ENCODE measurements at regions not wholly inside any gene's neighbourhood (a gene's known extent, or its start where the extent isn't known, plus 50 kb on each side); places are given as distances from the start of the nearest gene placed in this dataset.

DNA sequence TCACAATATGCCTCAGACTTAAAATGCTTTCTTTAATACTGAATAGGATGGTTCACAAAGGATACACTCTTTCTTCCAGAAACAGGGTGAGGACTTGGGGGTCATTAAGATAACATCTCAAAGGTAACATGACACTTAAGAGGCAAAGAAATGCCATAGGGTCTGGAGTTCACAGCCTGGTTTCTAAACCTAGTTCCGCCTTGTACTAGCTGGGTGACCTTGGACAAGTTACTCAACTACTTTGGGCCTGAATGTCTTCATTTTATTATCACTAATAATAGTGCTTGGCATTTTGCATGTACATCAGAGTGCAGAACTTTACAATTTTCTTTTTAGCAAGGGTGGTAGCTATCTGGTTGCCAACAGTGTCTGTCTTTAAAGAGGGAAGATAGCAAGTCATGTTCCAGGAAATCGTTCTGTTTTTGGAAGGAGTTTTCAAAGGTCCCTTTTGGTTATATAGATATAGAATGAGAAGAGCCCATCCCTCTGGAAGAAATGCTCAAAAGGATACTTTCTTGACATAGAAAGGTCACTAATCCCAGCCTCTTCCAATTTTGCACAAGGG, 257.8 kb downstream of the NUAK1 start:
- no peaks in the 10 kb centered on the region for H3K9me3 ChIP-seq (ENCODE audit: control insufficient read depth in 2 of 3, insufficient read depth in 1 of 3, low read length in 3 of 3)
- H3K4me1 ChIP-seq (ENCODE audit: control insufficient read depth in 2 of 3, insufficient read depth in 2 of 3, low read depth in 1 of 3, low read length in 3 of 3) = no peaks in the 10 kb centered on the region
- DNase-seq (no peak), FAIRE-seq (no peak)
- no peaks in the 10 kb centered on the region for H3K36me3 ChIP-seq (ENCODE audit: control insufficient read depth in 2 of 3, insufficient read depth in 3 of 3, low read length in 3 of 3)
- no peak overlapping the region for H3K9ac ChIP-seq (ENCODE audit: low read length in 3 of 3)
- no peak overlapping the region for H3K4me3 ChIP-seq (ENCODE audit: low read length in 3 of 3)
- intact Hi-C loops (cut with DNase I) = no loop called here
- H3K27me3 ChIP-seq (ENCODE audit: control insufficient read depth, insufficient read depth, low read length) = no peaks in the 10 kb centered on the region
- TF ChIP-seq, protein P1, sequence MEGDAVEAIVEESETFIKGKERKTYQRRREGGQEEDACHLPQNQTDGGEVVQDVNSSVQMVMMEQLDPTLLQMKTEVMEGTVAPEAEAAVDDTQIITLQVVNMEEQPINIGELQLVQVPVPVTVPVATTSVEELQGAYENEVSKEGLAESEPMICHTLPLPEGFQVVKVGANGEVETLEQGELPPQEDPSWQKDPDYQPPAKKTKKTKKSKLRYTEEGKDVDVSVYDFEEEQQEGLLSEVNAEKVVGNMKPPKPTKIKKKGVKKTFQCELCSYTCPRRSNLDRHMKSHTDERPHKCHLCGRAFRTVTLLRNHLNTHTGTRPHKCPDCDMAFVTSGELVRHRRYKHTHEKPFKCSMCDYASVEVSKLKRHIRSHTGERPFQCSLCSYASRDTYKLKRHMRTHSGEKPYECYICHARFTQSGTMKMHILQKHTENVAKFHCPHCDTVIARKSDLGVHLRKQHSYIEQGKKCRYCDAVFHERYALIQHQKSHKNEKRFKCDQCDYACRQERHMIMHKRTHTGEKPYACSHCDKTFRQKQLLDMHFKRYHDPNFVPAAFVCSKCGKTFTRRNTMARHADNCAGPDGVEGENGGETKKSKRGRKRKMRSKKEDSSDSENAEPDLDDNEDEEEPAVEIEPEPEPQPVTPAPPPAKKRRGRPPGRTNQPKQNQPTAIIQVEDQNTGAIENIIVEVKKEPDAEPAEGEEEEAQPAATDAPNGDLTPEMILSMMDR (IDR thresholded peaks at IDR 0.05; ENCODE audit: borderline replicate concordance, extremely low read depth, insufficient read depth) = no peak
- no peak overlapping the region for H3K27ac ChIP-seq (ENCODE audit: low read depth in 2 of 2, low read length in 2 of 2)

DNA sequence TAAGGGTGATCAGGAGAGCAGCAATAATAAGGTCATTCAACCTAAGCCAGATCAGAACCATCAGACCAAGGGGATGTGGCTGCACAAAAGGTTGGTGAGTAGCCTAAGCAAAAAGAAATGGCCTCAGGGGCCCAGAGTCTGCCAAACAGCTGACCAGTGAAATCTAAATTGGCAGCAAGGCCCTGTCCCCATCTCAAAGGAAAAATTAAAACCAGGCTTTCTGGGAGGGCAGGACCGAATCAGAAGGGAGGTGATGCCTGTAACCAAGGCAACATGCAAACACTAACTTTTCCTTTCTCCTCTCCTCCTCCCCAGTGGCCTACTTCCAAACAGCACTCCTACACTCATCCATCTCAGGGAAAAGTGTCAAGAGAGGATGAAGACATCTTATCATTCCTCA, 256.4 kb downstream of the NUAK1 start:
- DNase-seq = peak in 2 of 5 donors; percentile 7 to 22
- no peak overlapping the region for H3K4me3 ChIP-seq (ENCODE audit: low read length in 3 of 3)
- TF ChIP-seq, protein P1 (IDR thresholded peaks at IDR 0.05; ENCODE audit: borderline replicate concordance, extremely low read depth, insufficient read depth) = no peak
- intact Hi-C loops (cut with DNase I) = no loop called here
- H3K9me3 ChIP-seq (ENCODE audit: control insufficient read depth in 2 of 3, insufficient read depth in 1 of 3, low read length in 3 of 3) = no peaks in the 10 kb centered on the region
- no peak for FAIRE-seq
- H3K27me3 ChIP-seq (ENCODE audit: control insufficient read depth, insufficient read depth, low read length) = no peaks in the 10 kb centered on the region
- H3K9ac ChIP-seq (ENCODE audit: low read length in 3 of 3) = no peak overlapping the region
- no peaks in the 10 kb centered on the region for H3K36me3 ChIP-seq (ENCODE audit: control insufficient read depth in 2 of 3, insufficient read depth in 3 of 3, low read length in 3 of 3)
- H3K4me1 ChIP-seq (ENCODE audit: control insufficient read depth in 2 of 3, insufficient read depth in 2 of 3, low read depth in 1 of 3, low read length in 3 of 3) = no peaks in the 10 kb centered on the region
- H3K27ac ChIP-seq (ENCODE audit: low read depth in 2 of 2, low read length in 2 of 2) = no peak overlapping the region

GRCh38 chr12:105887131-105887530, 251.6 kb downstream of the NUAK1 start:
- no peaks in the 10 kb centered on the region for H3K36me3 ChIP-seq (ENCODE audit: control insufficient read depth in 2 of 3, insufficient read depth in 3 of 3, low read length in 3 of 3)
- TF ChIP-seq, protein P1 (IDR thresholded peaks at IDR 0.05; ENCODE audit: borderline replicate concordance, extremely low read depth, insufficient read depth) = no peak
- FAIRE-seq = no peak

GRCh38 chr12:105888696-105889095, 250.1 kb downstream of the NUAK1 start:
- DNase-seq = no peak
- no peak for FAIRE-seq
- TF ChIP-seq, protein P1 (IDR thresholded peaks at IDR 0.05; ENCODE audit: borderline replicate concordance, extremely low read depth, insufficient read depth) = no peak
- no peaks in the 10 kb centered on the region for H3K27me3 ChIP-seq (ENCODE audit: control insufficient read depth, insufficient read depth, low read length)
- H3K9me3 ChIP-seq (ENCODE audit: control insufficient read depth in 2 of 3, insufficient read depth in 1 of 3, low read length in 3 of 3) = no peaks in the 10 kb centered on the region
- no peak overlapping the region for H3K9ac ChIP-seq (ENCODE audit: low read length in 3 of 3)
- intact Hi-C loops (cut with DNase I) = no loop called here
- H3K36me3 ChIP-seq (ENCODE audit: control insufficient read depth in 2 of 3, insufficient read depth in 3 of 3, low read length in 3 of 3) = no peaks in the 10 kb centered on the region
- H3K4me1 ChIP-seq (ENCODE audit: control insufficient read depth in 2 of 3, insufficient read depth in 2 of 3, low read depth in 1 of 3, low read length in 3 of 3) = no peaks in the 10 kb centered on the region
- no peak overlapping the region for H3K27ac ChIP-seq (ENCODE audit: low read depth in 2 of 2, low read length in 2 of 2)
- H3K4me3 ChIP-seq (ENCODE audit: low read length in 3 of 3) = no peak overlapping the region

More at GRCh38 chr12:105887131-105887530, 251.6 kb downstream of the NUAK1 start:
- Histone ChIP-seq H3K4me3 (ENCODE audit: low read length in 3 of 3) (no peak overlapping the region), H3K4me1 (ENCODE audit: control insufficient read depth in 2 of 3, insufficient read depth in 2 of 3, low read depth in 1 of 3, low read length in 3 of 3) (no peaks in the 10 kb centered on the region), H3K27ac (ENCODE audit: low read depth in 2 of 2, low read length in 2 of 2) (no peak overlapping the region), H3K27me3 (ENCODE audit: control insufficient read depth, insufficient read depth, low read length) (no peaks in the 10 kb centered on the region), H3K9ac (ENCODE audit: low read length in 3 of 3) (no peak overlapping the region), H3K9me3 (ENCODE audit: control insufficient read depth in 2 of 3, insufficient read depth in 1 of 3, low read length in 3 of 3) (no peaks in the 10 kb centered on the region)
- intact Hi-C loops (cut with DNase I) = no loop called here
- DNase-seq = no peak

Measured in kidney (tissue), 13 donors.